ENCODE measurements at regions not wholly inside any gene's neighbourhood (a gene's known extent, or its start where the extent isn't known, plus 50 kb on each side); places are given as distances from the start of the nearest gene placed in this dataset.
A peak's percentile ranks its signal among the peaks of the same experiment; 100 is the strongest.
"Not testable (repeated sequence)": the region's sequence is repeated elsewhere in the genome, so short reads cannot be mapped to it uniquely, and the experiment has no call there.

GRCh38 chr4:123599920-123600810 is 203.6 kb downstream of the SPRY1 start:
- H3K4me1 Mint-ChIP-seq = peaks cover 12 to 28% of the 10 kb centered on the region in 2 donors
- H3K27me3 Mint-ChIP-seq = no peaks in the 10 kb centered on the region
- peak; percentile 99 for ATAC-seq (replicated peaks)
- peak overlapping the region; percentile 9 to 11 for H3K4me3 Mint-ChIP-seq
- H3K27ac Mint-ChIP-seq = peak overlapping the region; percentile 15
- no peaks in the 10 kb centered on the region for H3K9me3 Mint-ChIP-seq
- peak; percentile 35 for DNase-seq
- no peaks in the 10 kb centered on the region for H3K36me3 Mint-ChIP-seq

- no peak overlapping the region for H3K4me3 Mint-ChIP-seq
- H3K4me1 Mint-ChIP-seq = peaks cover 14 to 34% of the 10 kb centered on the region in 2 donors
- H3K36me3 Mint-ChIP-seq = no peaks in the 10 kb centered on the region
- H3K9me3 Mint-ChIP-seq = peaks cover 0 to under 1% of the 10 kb centered on the region in 2 donors
- ATAC-seq (replicated peaks) (no peak), DNase-seq (no peak)
- H3K27ac Mint-ChIP-seq = no peak overlapping the region
- no peaks in the 10 kb centered on the region for H3K27me3 Mint-ChIP-seq
Measured at GRCh38 chr4:123600987-123601904, 204.7 kb downstream of the SPRY1 start.

- Mint-ChIP-seq H3K4me3 (no peak overlapping the region), H3K27ac (no peak overlapping the region), H3K36me3 (no peaks in the 10 kb centered on the region), H3K9me3 (peaks cover 0 to 2% of the 10 kb centered on the region in 2 donors), H3K4me1 (peaks cover 19 to 41% of the 10 kb centered on the region in 2 donors), H3K27me3 (no peaks in the 10 kb centered on the region)
- DNase-seq = no peak
- ATAC-seq (replicated peaks) = no peak
Measured at GRCh38 chr4:123602007-123602406, 205.4 kb downstream of the SPRY1 start.

- Mint-ChIP-seq H3K36me3 (no peaks in the 10 kb centered on the region), H3K27me3 (no peaks in the 10 kb centered on the region), H3K9me3 (peaks cover 0 to 2% of the 10 kb centered on the region in 2 donors), H3K27ac (no peak overlapping the region), H3K4me3 (no peak overlapping the region), H3K4me1 (peaks cover 22 to 46% of the 10 kb centered on the region in 2 donors)
- ATAC-seq (replicated peaks) (no peak), DNase-seq (no peak)
Measured at GRCh38 chr4:123603165-123603564, 206.6 kb downstream of the SPRY1 start.

GRCh38 chr4:123605797-123606196 is 209.2 kb downstream of the SPRY1 start:
- H3K27ac Mint-ChIP-seq, H3K27me3 Mint-ChIP-seq, H3K9me3 Mint-ChIP-seq, H3K4me3 Mint-ChIP-seq, H3K36me3 Mint-ChIP-seq, DNase-seq: not testable (repeated sequence)
- peaks cover 14 to 26% of the 10 kb centered on the region in 2 donors for H3K4me1 Mint-ChIP-seq
- peak in 1 of 2 donors; percentile 40 for ATAC-seq (replicated peaks)

- H3K27me3 Mint-ChIP-seq = no peaks in the 10 kb centered on the region
- no peak overlapping the region for H3K4me3 Mint-ChIP-seq
- no peaks in the 10 kb centered on the region for H3K36me3 Mint-ChIP-seq
- H3K9me3 Mint-ChIP-seq = peaks cover 0 to 2% of the 10 kb centered on the region in 2 donors
- no peak for DNase-seq
- peaks cover 14 to 25% of the 10 kb centered on the region in 2 donors for H3K4me1 Mint-ChIP-seq
- no peak for ATAC-seq (replicated peaks)
- H3K27ac Mint-ChIP-seq = peak overlapping the region; percentile 26
Measured at GRCh38 chr4:123606336-123606735, 209.7 kb downstream of the SPRY1 start.

- DNase-seq = no peak
- Mint-ChIP-seq H3K36me3 (no peaks in the 10 kb centered on the region), H3K27me3 (no peaks in the 10 kb centered on the region), H3K4me1 (peaks cover 12 to 25% of the 10 kb centered on the region in 2 donors), H3K27ac (peak overlapping the region; percentile 52), H3K9me3 (peaks cover 0 to 2% of the 10 kb centered on the region in 2 donors), H3K4me3 (peak overlapping the region; percentile 7 to 9)
- ATAC-seq (replicated peaks) = peak; percentile 80 to 85
Measured at GRCh38 chr4:123606946-123607542, 210.4 kb downstream of the SPRY1 start.

- ATAC-seq (replicated peaks) = no peak
Measured at GRCh38 chr4:123609829-123610228, 213.2 kb downstream of the SPRY1 start.

GRCh38 chr4:123613586-123614344 is 217.2 kb downstream of the SPRY1 start:
- no peak overlapping the region for H3K4me3 Mint-ChIP-seq
- peaks cover 13 to 20% of the 10 kb centered on the region in 2 donors for H3K4me1 Mint-ChIP-seq
- no peak for ATAC-seq (replicated peaks)

More at GRCh38 chr4:123609829-123610228, 213.2 kb downstream of the SPRY1 start:
- Mint-ChIP-seq H3K4me1 (peaks cover 12 to 20% of the 10 kb centered on the region in 2 donors), H3K27me3 (no peaks in the 10 kb centered on the region), H3K27ac (no peak overlapping the region), H3K4me3 (no peak overlapping the region), H3K9me3 (peaks cover 0 to 2% of the 10 kb centered on the region in 2 donors), H3K36me3 (no peaks in the 10 kb centered on the region)
- no peak for DNase-seq

GRCh38 chr4:123615901-123616300 is 219.3 kb downstream of the SPRY1 start:
- Mint-ChIP-seq H3K4me1 (peaks cover 13 to 20% of the 10 kb centered on the region in 2 donors), H3K4me3 (no peak overlapping the region), H3K9me3 (no peaks in the 10 kb centered on the region), H3K36me3 (no peaks in the 10 kb centered on the region), H3K27me3 (no peaks in the 10 kb centered on the region), H3K27ac (no peak overlapping the region)
- DNase-seq = no peak
- no peak for ATAC-seq (replicated peaks)

More at GRCh38 chr4:123613586-123614344, 217.2 kb downstream of the SPRY1 start:
- no peak for DNase-seq
- Mint-ChIP-seq H3K27ac (no peak overlapping the region), H3K36me3 (no peaks in the 10 kb centered on the region), H3K9me3 (no peaks in the 10 kb centered on the region), H3K27me3 (no peaks in the 10 kb centered on the region)

GRCh38 chr4:123616951-123617461 is 220.4 kb downstream of the SPRY1 start:
- H3K9me3 Mint-ChIP-seq = no peaks in the 10 kb centered on the region
- no peaks in the 10 kb centered on the region for H3K27me3 Mint-ChIP-seq
- ATAC-seq (replicated peaks) (peak; percentile 74 to 87), DNase-seq (peak; percentile 18)
- H3K4me1 Mint-ChIP-seq = peaks cover 17 to 31% of the 10 kb centered on the region in 2 donors
- H3K36me3 Mint-ChIP-seq = no peaks in the 10 kb centered on the region
- H3K27ac Mint-ChIP-seq = no peak overlapping the region
- no peak overlapping the region for H3K4me3 Mint-ChIP-seq

GRCh38 chr4:123617791-123618190 is 221.2 kb downstream of the SPRY1 start:
- ATAC-seq (replicated peaks) (no peak), DNase-seq (no peak)
- H3K9me3 Mint-ChIP-seq = no peaks in the 10 kb centered on the region
- H3K36me3 Mint-ChIP-seq = no peaks in the 10 kb centered on the region
- H3K27ac Mint-ChIP-seq = no peak overlapping the region
- no peaks in the 10 kb centered on the region for H3K27me3 Mint-ChIP-seq
- peaks cover 17 to 31% of the 10 kb centered on the region in 2 donors for H3K4me1 Mint-ChIP-seq
- no peak overlapping the region for H3K4me3 Mint-ChIP-seq

- no peaks in the 10 kb centered on the region for H3K36me3 Mint-ChIP-seq
- no peaks in the 10 kb centered on the region for H3K27me3 Mint-ChIP-seq
- no peak overlapping the region for H3K27ac Mint-ChIP-seq
- ATAC-seq (replicated peaks) (peak in 1 of 2 donors; percentile 41), DNase-seq (no peak)
- peaks cover 17 to 31% of the 10 kb centered on the region in 2 donors for H3K4me1 Mint-ChIP-seq
- H3K9me3 Mint-ChIP-seq = no peaks in the 10 kb centered on the region
- no peak overlapping the region for H3K4me3 Mint-ChIP-seq
Measured at GRCh38 chr4:123618606-123619005, 222.0 kb downstream of the SPRY1 start.
